ENCODE measurements at regions not wholly inside any gene's neighbourhood (a gene's known extent, or its start where the extent isn't known, plus 50 kb on each side); places are given as distances from the start of the nearest gene placed in this dataset.
"Not testable (repeated sequence)": the region's sequence is repeated elsewhere in the genome, so short reads cannot be mapped to it uniquely, and the experiment has no call there.

- no peaks in the 10 kb centered on the region for H3K27me3 ChIP-seq (replicated peaks; ENCODE audit: control insufficient read depth, insufficient read depth, low read length)
- TF ChIP-seq CTCF (IDR thresholded peaks at IDR 0.05; ENCODE audit: insufficient read depth, low read length, poor library complexity, severe bottlenecking), result no peak
- H3K4me3 ChIP-seq (replicated peaks; ENCODE audit: low read depth, low read length), result no peak overlapping the region
- H3K36me3 ChIP-seq (ENCODE audit: control insufficient read depth, insufficient read depth, low read length), result no peaks in the 10 kb centered on the region
- DNase-seq (ENCODE audit: extremely low read depth, insufficient read length), result no peak
Measured at GRCh38 chr3:75342425-75342824, 321.7 kb upstream of the FRG2C start.

- DNase-seq (ENCODE audit: extremely low read depth, insufficient read length); H3K4me3 ChIP-seq (replicated peaks; ENCODE audit: low read depth, low read length); H3K27me3 ChIP-seq (replicated peaks; ENCODE audit: control insufficient read depth, insufficient read depth, low read length); H3K36me3 ChIP-seq (ENCODE audit: control insufficient read depth, insufficient read depth, low read length): not testable (repeated sequence)
Measured at GRCh38 chr3:75350536-75350935, 313.6 kb upstream of the FRG2C start.

GRCh38 chr3:75362086-75362784, 301.9 kb upstream of the FRG2C start:
- peak; percentile 30 for TF ChIP-seq CTCF (IDR thresholded peaks at IDR 0.05; ENCODE audit: insufficient read depth, low read length, poor library complexity, severe bottlenecking)
- not testable (repeated sequence) for DNase-seq (ENCODE audit: extremely low read depth, insufficient read length); H3K36me3 ChIP-seq (ENCODE audit: control insufficient read depth, insufficient read depth, low read length); H3K4me3 ChIP-seq (replicated peaks; ENCODE audit: low read depth, low read length); H3K27me3 ChIP-seq (replicated peaks; ENCODE audit: control insufficient read depth, insufficient read depth, low read length)

- not testable (repeated sequence) for H3K27me3 ChIP-seq (replicated peaks; ENCODE audit: control insufficient read depth, insufficient read depth, low read length)
Measured at GRCh38 chr3:75372964-75373363, 291.2 kb upstream of the FRG2C start.

GRCh38 chr3:75379840-75380239, 284.3 kb upstream of the FRG2C start:
- not testable (repeated sequence) for H3K27me3 ChIP-seq (replicated peaks; ENCODE audit: control insufficient read depth, insufficient read depth, low read length)

More at GRCh38 chr3:75372964-75373363, 291.2 kb upstream of the FRG2C start:
- not testable (repeated sequence) for H3K4me3 ChIP-seq (replicated peaks; ENCODE audit: low read depth, low read length); DNase-seq (ENCODE audit: extremely low read depth, insufficient read length); H3K36me3 ChIP-seq (ENCODE audit: control insufficient read depth, insufficient read depth, low read length)

GRCh38 chr3:75380276-75380771, 283.8 kb upstream of the FRG2C start:
- no peaks in the 10 kb centered on the region for H3K36me3 ChIP-seq (ENCODE audit: control insufficient read depth, insufficient read depth, low read length)
- DNase-seq (ENCODE audit: extremely low read depth, insufficient read length), result no peak
- TF ChIP-seq CTCF (IDR thresholded peaks at IDR 0.05; ENCODE audit: insufficient read depth, low read length, poor library complexity, severe bottlenecking), result no peak
- H3K4me3 ChIP-seq (replicated peaks; ENCODE audit: low read depth, low read length), result no peak overlapping the region
- H3K27me3 ChIP-seq (replicated peaks; ENCODE audit: control insufficient read depth, insufficient read depth, low read length), result no peaks in the 10 kb centered on the region

More at GRCh38 chr3:75379840-75380239, 284.3 kb upstream of the FRG2C start:
- not testable (repeated sequence) for DNase-seq (ENCODE audit: extremely low read depth, insufficient read length); H3K36me3 ChIP-seq (ENCODE audit: control insufficient read depth, insufficient read depth, low read length); H3K4me3 ChIP-seq (replicated peaks; ENCODE audit: low read depth, low read length)

GRCh38 chr3:75384016-75384415, 280.1 kb upstream of the FRG2C start:
- H3K36me3 ChIP-seq (ENCODE audit: control insufficient read depth, insufficient read depth, low read length); DNase-seq (ENCODE audit: extremely low read depth, insufficient read length); H3K27me3 ChIP-seq (replicated peaks; ENCODE audit: control insufficient read depth, insufficient read depth, low read length); H3K4me3 ChIP-seq (replicated peaks; ENCODE audit: low read depth, low read length): not testable (repeated sequence)

- not testable (repeated sequence) for DNase-seq (ENCODE audit: extremely low read depth, insufficient read length); H3K36me3 ChIP-seq (ENCODE audit: control insufficient read depth, insufficient read depth, low read length); H3K27me3 ChIP-seq (replicated peaks; ENCODE audit: control insufficient read depth, insufficient read depth, low read length); H3K4me3 ChIP-seq (replicated peaks; ENCODE audit: low read depth, low read length)
Measured at GRCh38 chr3:75388486-75389124, 275.5 kb upstream of the FRG2C start.

DNA sequence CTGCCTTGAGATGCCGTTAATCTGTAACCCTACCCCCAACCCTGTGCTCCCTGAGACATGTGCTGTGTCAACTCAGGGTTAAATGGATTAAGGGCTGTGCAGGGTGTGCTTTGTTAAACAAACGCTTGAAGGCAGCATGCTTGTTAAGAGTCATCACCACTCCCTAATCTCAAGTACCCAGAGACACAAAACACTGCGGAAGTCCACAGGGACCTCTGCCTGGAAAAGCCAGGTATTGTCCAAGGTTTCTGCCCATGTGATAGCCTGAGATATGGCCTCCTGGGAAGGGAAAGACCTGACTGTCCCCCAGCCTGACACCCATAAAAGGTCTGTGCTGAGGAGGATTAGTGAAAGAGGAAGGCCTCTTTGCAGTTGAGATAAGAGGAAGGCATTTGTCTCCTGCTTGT, 270.8 kb upstream of the FRG2C start:
- H3K4me3 ChIP-seq (replicated peaks; ENCODE audit: low read depth, low read length); H3K27me3 ChIP-seq (replicated peaks; ENCODE audit: control insufficient read depth, insufficient read depth, low read length); H3K36me3 ChIP-seq (ENCODE audit: control insufficient read depth, insufficient read depth, low read length); DNase-seq (ENCODE audit: extremely low read depth, insufficient read length): not testable (repeated sequence)

DNA sequence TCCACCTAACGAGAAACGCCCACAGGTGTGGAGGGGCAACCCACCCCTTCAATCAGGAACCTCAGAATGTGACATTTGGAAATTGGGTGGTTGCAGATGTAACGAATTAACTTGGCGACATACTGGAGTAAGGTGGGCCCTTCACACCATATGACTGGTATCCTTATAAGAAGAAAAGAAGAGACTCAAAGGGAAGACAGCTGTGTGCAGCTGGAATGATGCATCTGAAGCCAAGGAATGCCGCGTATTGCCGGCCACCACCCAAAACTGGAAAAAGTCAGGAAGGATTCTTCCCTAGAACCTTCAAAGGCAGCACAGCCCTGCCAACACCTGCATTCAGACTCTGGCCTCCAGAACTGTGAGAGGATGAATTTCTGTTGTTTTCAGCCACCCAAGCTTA, 270.0 kb upstream of the FRG2C start:
- H3K36me3 ChIP-seq (ENCODE audit: control insufficient read depth, insufficient read depth, low read length); H3K27me3 ChIP-seq (replicated peaks; ENCODE audit: control insufficient read depth, insufficient read depth, low read length); DNase-seq (ENCODE audit: extremely low read depth, insufficient read length); H3K4me3 ChIP-seq (replicated peaks; ENCODE audit: low read depth, low read length): not testable (repeated sequence)
